Hepatocyte (in vitro differentiated cells): ENCODE measurements at regions not wholly inside any gene's neighbourhood (a gene's known extent, or its start where the extent isn't known, plus 50 kb on each side); places are given as distances from the start of the nearest gene placed in this dataset.

Source experiments
- DNase-seq: peaks from one replicate; pipeline ENCODE4 v3.0.0-alpha.2; 2016; ENCODE audit warnings: low spot score
- H2AFZ ChIP-seq: fragments of 200-600 bp; sonication (generic); 2 replicates; pipeline ENCODE4 v1.6.0; 2016; ENCODE audit warnings: antibody characterized with exemption, mild to moderate bottlenecking
- H3K27ac ChIP-seq: fragments of 200-600 bp; sonication (generic); 2 replicates; pipeline ENCODE4 v1.5.1; 2016; ENCODE audit warnings: mild to moderate bottlenecking
- H3K27me3 ChIP-seq: fragments of 200-600 bp; sonication (generic); 2 replicates; pipeline ENCODE4 v1.6.1; 2016
- H3K36me3 ChIP-seq: fragments of 200-600 bp; sonication (generic); replicated peaks from 2 replicates; pipeline ENCODE4 v1.5.1; 2016; ENCODE audit warnings: low read depth; ENCODE audit not compliant: insufficient read depth
- H3K4me1 ChIP-seq: fragments of 200-600 bp; sonication (generic); 2 replicates; pipeline ENCODE4 v1.5.1; 2016; ENCODE audit warnings: mild to moderate bottlenecking, moderate library complexity; ENCODE audit not compliant: insufficient read depth
- H3K4me2 ChIP-seq: fragments of 200-600 bp; sonication (generic); 2 replicates; pipeline ENCODE4 v1.6.0; 2016
- H3K4me3 ChIP-seq: fragments of 200-600 bp; sonication (generic); 2 replicates; pipeline ENCODE4 v1.5.1; 2016; ENCODE audit warnings: mild to moderate bottlenecking
- H3K79me2 ChIP-seq: fragments of 200-600 bp; sonication (generic); 2 replicates; pipeline ENCODE4 v1.6.0; 2017; ENCODE audit warnings: mild to moderate bottlenecking
- H3K9me2 ChIP-seq: fragments of 200-600 bp; sonication (generic); replicated peaks from 2 replicates; pipeline ENCODE4 v1.6.0; 2017; ENCODE audit warnings: mild to moderate bottlenecking; ENCODE audit not compliant: insufficient read depth
- H3K9me3 ChIP-seq: fragments of 200-600 bp; sonication (generic); 2 replicates; pipeline ENCODE4 v1.5.1; 2016; ENCODE audit warnings: low read depth, mild to moderate bottlenecking
- H4K20me1 ChIP-seq: fragments of 200-600 bp; sonication (generic); 2 replicates; pipeline ENCODE4 v1.6.0; 2016; ENCODE audit warnings: mild to moderate bottlenecking; ENCODE audit not compliant: insufficient read depth, poor library complexity, severe bottlenecking
- EZH2 ChIP-seq: fragments of 200-600 bp; sonication (generic); IDR thresholded peaks from 2 replicates; pipeline ENCODE4 v1.6.1; 2016; ENCODE audit warnings: antibody characterized with exemption, mild to moderate bottlenecking, borderline replicate concordance
- EZH2phosphoT487 ChIP-seq: fragments of 200-600 bp; sonication (generic); IDR thresholded peaks from one replicate; pipeline ENCODE4 v1.6.1; 2018; ENCODE audit warnings: antibody characterized with exemption, mild to moderate bottlenecking, low read depth, moderate library complexity; ENCODE audit not compliant: unreplicated experiment, severe bottlenecking
- WGBS: methylation state at CpG from one replicate; pipeline ENCODE4 v1.1.6; 2016; ENCODE audit warnings: low lambda C conversion rate; ENCODE audit errors: missing lambda C conversion rate; 5-methylcytosine and 5-hydroxymethylcytosine counted together
- TF ChIP-seq, protein P1 (sequence below): fragments of 200-600 bp; sonication (generic); IDR thresholded peaks from 2 replicates; pipeline ENCODE4 v1.5.1; 2016; ENCODE audit warnings: antibody characterized with exemption, mild to moderate bottlenecking; ENCODE audit not compliant: poor library complexity

- no peaks in the 10 kb centered on the region for H3K79me2 ChIP-seq
- H3K4me1 ChIP-seq, result no peaks in the 10 kb centered on the region
- no peak overlapping the region for H2AFZ ChIP-seq
- no peaks in the 10 kb centered on the region for H3K36me3 ChIP-seq
- no peak overlapping the region for H3K27ac ChIP-seq
- TF ChIP-seq EZH2phosphoT487, result no peak
- no peaks in the 10 kb centered on the region for H4K20me1 ChIP-seq
- no peak overlapping the region for H3K4me3 ChIP-seq
- H3K9me3 ChIP-seq, result no peaks in the 10 kb centered on the region
- no peak for DNase-seq
- WGBS, result 91% methylated on average over 4 of the region's 4 CpGs
- no peaks in the 10 kb centered on the region for H3K27me3 ChIP-seq
- no peak overlapping the region for H3K4me2 ChIP-seq
- no peaks in the 10 kb centered on the region for H3K9me2 ChIP-seq
These were observed 109.2 kb downstream of the FHDC1 start for GRCh38 chr4:153045111-153045982.

- Histone ChIP-seq H3K9me2 (no peaks in the 10 kb centered on the region), H3K27ac (no peak overlapping the region), H3K9me3 (no peaks in the 10 kb centered on the region), H2AFZ (no peak overlapping the region), H3K79me2 (no peaks in the 10 kb centered on the region), H3K4me2 (no peak overlapping the region), H3K27me3 (peaks cover 4% of the 10 kb centered on the region), H3K4me1 (peaks cover 4% of the 10 kb centered on the region), H3K36me3 (no peaks in the 10 kb centered on the region), H3K4me3 (no peak overlapping the region), H4K20me1 (no peaks in the 10 kb centered on the region)
- TF ChIP-seq, protein P1, sequence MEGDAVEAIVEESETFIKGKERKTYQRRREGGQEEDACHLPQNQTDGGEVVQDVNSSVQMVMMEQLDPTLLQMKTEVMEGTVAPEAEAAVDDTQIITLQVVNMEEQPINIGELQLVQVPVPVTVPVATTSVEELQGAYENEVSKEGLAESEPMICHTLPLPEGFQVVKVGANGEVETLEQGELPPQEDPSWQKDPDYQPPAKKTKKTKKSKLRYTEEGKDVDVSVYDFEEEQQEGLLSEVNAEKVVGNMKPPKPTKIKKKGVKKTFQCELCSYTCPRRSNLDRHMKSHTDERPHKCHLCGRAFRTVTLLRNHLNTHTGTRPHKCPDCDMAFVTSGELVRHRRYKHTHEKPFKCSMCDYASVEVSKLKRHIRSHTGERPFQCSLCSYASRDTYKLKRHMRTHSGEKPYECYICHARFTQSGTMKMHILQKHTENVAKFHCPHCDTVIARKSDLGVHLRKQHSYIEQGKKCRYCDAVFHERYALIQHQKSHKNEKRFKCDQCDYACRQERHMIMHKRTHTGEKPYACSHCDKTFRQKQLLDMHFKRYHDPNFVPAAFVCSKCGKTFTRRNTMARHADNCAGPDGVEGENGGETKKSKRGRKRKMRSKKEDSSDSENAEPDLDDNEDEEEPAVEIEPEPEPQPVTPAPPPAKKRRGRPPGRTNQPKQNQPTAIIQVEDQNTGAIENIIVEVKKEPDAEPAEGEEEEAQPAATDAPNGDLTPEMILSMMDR, result no peak
- TF ChIP-seq EZH2 (no peak), EZH2phosphoT487 (no peak)
- DNase-seq, result no peak
- 90% methylated on average over 3 of the region's 3 CpGs for WGBS
These were observed 122.5 kb downstream of the FHDC1 start for GRCh38 chr4:153058671-153059060.

DNA sequence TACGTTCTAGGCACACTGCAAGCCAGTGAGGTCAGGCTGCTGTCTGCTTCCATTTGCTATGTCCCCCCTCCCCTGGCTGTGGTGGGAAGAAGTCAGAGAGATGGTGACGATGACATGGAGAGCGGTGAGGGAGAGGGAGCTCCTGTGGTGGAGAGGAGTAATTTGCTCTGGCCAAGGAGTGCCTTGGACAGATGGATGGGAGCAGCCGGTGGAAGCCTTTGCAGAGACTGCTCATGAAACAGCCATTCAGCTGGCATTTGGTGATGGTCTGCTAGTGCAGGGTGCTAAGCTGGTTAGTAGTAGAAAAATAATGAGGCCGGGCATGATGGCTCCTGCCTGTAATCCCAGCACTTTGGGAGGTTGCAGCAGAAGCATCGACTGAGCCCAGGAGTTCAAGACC, 124.1 kb downstream of the FHDC1 start:
- Histone ChIP-seq H3K36me3 (no peaks in the 10 kb centered on the region), H3K79me2 (no peaks in the 10 kb centered on the region), H3K9me2 (no peaks in the 10 kb centered on the region), H3K4me3 (no peak overlapping the region), H3K4me1 (peaks cover 13% of the 10 kb centered on the region), H3K4me2 (no peak overlapping the region), H4K20me1 (no peaks in the 10 kb centered on the region), H3K9me3 (no peaks in the 10 kb centered on the region), H3K27ac (no peak overlapping the region), H3K27me3 (peaks cover 4% of the 10 kb centered on the region), H2AFZ (no peak overlapping the region)
- DNase-seq, result no peak
- 86% methylated on average over 6 of the region's 6 CpGs for WGBS
- no peak for TF ChIP-seq EZH2
- no peak for TF ChIP-seq EZH2phosphoT487
- TF ChIP-seq, protein P1, result no peak

DNA sequence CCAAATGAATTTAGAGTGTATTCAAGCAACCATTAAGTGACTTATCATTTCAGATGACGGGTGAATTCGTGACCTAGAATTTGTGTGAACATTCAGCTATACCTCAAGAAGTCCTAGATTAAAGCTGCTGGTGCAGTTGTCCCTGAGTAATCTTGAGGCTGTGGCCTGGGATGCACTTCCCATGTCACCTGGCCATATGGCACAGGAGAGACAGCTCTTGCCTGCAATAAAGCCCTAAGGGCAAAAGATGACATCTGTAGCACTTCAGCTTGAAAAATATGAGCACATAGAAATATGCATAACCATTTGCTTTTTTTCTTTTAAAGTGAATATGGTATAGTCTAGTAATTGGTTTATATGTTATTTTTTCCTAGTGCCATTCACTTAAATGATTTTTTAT, 125.8 kb downstream of the FHDC1 start:
- H3K4me3 ChIP-seq, result no peak overlapping the region
- peaks cover 17% of the 10 kb centered on the region for H3K4me1 ChIP-seq
- H3K9me2 ChIP-seq, result no peaks in the 10 kb centered on the region
- no peak for TF ChIP-seq EZH2
- TF ChIP-seq EZH2phosphoT487, result no peak
- TF ChIP-seq, protein P1, result no peak
- H3K27me3 ChIP-seq, result no peaks in the 10 kb centered on the region
- H3K9me3 ChIP-seq, result no peaks in the 10 kb centered on the region
- no peak overlapping the region for H3K27ac ChIP-seq
- H2AFZ ChIP-seq, result no peak overlapping the region
- no peak for DNase-seq
- no peaks in the 10 kb centered on the region for H3K36me3 ChIP-seq
- 94% methylated on average over 2 of the region's 2 CpGs for WGBS
- no peaks in the 10 kb centered on the region for H4K20me1 ChIP-seq
- no peak overlapping the region for H3K4me2 ChIP-seq
- H3K79me2 ChIP-seq, result no peaks in the 10 kb centered on the region
